AG09319 (cell line): ENCODE measurements at regions not wholly inside any gene's neighbourhood (a gene's known extent, or its start where the extent isn't known, plus 50 kb on each side); places are given as distances from the start of the nearest gene placed in this dataset.

ENCODE experiments used
- DNase-seq: peaks from one replicate; pipeline ENCODE4 v3.0.0-alpha.2; 2010; ENCODE audit warnings: low read depth; ENCODE audit errors: extremely low read depth
- CTCF ChIP-seq: IDR thresholded peaks from 2 replicates; pipeline ENCODE4 v1.5.1; 2011; ENCODE audit warnings: low read depth, mild to moderate bottlenecking, inconsistent platforms, low read length, moderate library complexity

DNA sequence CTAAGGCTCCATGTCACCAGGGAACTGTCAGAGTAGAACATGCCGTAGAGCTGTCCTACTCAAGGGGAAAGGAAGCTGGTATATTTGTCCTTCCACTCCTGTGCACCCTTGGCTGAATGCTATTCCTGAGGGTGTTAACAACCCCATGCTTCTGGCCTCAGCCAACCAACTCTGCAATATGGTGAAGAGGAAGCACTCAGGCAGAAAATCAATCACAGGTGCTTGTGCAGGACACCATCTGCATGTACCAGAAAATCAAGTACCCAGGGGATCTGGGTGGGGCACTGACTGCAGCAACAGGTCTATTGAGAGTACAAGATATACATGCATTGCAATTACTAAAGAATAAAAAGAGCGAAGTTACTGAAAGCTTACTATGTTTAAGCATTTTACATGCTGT lies 51.4 kb upstream of the NEK6 start:
- no peak for TF ChIP-seq CTCF
- DNase-seq, result no peak
